ENCODE measurements at regions not wholly inside any gene's neighbourhood (a gene's known extent, or its start where the extent isn't known, plus 50 kb on each side); places are given as distances from the start of the nearest gene placed in this dataset.

GRCh38 chr9:28320616-28321015 lies 747.3 kb upstream of the C9orf72 start:
- Histone ChIP-seq H3K4me3 (ENCODE audit: low read depth in 2 of 2, low read length in 2 of 2) (no peak overlapping the region), H3K27me3 (ENCODE audit: control insufficient read depth, insufficient read depth, low read length) (no peaks in the 10 kb centered on the region), H3K9me3 (ENCODE audit: control insufficient read depth, insufficient read depth, low read depth, low read length) (no peaks in the 10 kb centered on the region), H3K4me1 (ENCODE audit: control insufficient read depth, insufficient read depth, low read length) (no peaks in the 10 kb centered on the region), H3K36me3 (ENCODE audit: control insufficient read depth, insufficient read depth, low read length) (no peaks in the 10 kb centered on the region), H3K27ac (ENCODE audit: low read length) (no peak overlapping the region)
- ATAC-seq (no peak), DNase-seq (ENCODE audit: low read depth, low spot score) (no peak)
- ChIA-PET CTCF (no interaction called here), POLR2A (no interaction called here)
- BruUV-seq (replicated peaks) = no TSS peak
- in situ Hi-C loops (cut with HindIII; ENCODE audit: low pct_unique_long_range_greater_than_20kb, low sequenced_read_pairs) = no loop called here
- intact Hi-C loops (cut with micrococcal nuclease; ENCODE audit: unreplicated experiment) = no loop called here
- TF ChIP-seq CTCF (IDR thresholded peaks at IDR 0.05) (no peak), POLR2AphosphoS5 (IDR thresholded peaks at IDR 0.05; ENCODE audit: low read depth, low read length) (no peak), TCF7L2 (IDR thresholded peaks at IDR 0.05; ENCODE audit: low read depth, low read length) (no peak), SIN3A (IDR thresholded peaks at IDR 0.05; ENCODE audit: borderline replicate concordance, insufficient read depth, low read depth, low read length) (no peak), REST (IDR thresholded peaks at IDR 0.05; ENCODE audit: insufficient read depth in 1 of 2, low read depth in 2 of 2, low read length in 1 of 2) (no peak)

GRCh38 chr9:28329323-28329722 lies 756.0 kb upstream of the C9orf72 start:
- in situ Hi-C loops (cut with HindIII; ENCODE audit: low pct_unique_long_range_greater_than_20kb, low sequenced_read_pairs) = no loop called here
- no peak for ATAC-seq
- BruUV-seq (replicated peaks) = no TSS peak
- Histone ChIP-seq H3K9me3 (ENCODE audit: control insufficient read depth, insufficient read depth, low read depth, low read length) (no peaks in the 10 kb centered on the region), H3K4me1 (ENCODE audit: control insufficient read depth, insufficient read depth, low read length) (no peaks in the 10 kb centered on the region), H3K27ac (ENCODE audit: low read length) (no peak overlapping the region), H3K4me3 (ENCODE audit: low read depth in 2 of 2, low read length in 2 of 2) (no peak overlapping the region), H3K27me3 (ENCODE audit: control insufficient read depth, insufficient read depth, low read length) (no peaks in the 10 kb centered on the region), H3K36me3 (ENCODE audit: control insufficient read depth, insufficient read depth, low read length) (no peaks in the 10 kb centered on the region)
- TF ChIP-seq REST (IDR thresholded peaks at IDR 0.05; ENCODE audit: insufficient read depth in 1 of 2, low read depth in 2 of 2, low read length in 1 of 2) (no peak), POLR2AphosphoS5 (IDR thresholded peaks at IDR 0.05; ENCODE audit: low read depth, low read length) (no peak), TCF7L2 (IDR thresholded peaks at IDR 0.05; ENCODE audit: low read depth, low read length) (no peak), SIN3A (IDR thresholded peaks at IDR 0.05; ENCODE audit: borderline replicate concordance, insufficient read depth, low read depth, low read length) (no peak), CTCF (IDR thresholded peaks at IDR 0.05) (no peak)
- CTCF ChIA-PET = no interaction called here
- POLR2A ChIA-PET = no interaction called here
- intact Hi-C loops (cut with micrococcal nuclease; ENCODE audit: unreplicated experiment) = no loop called here
- no peak for DNase-seq (ENCODE audit: low read depth, low spot score)
